SU-DHL-6 (cell line): ENCODE measurements at regions not wholly inside any gene's neighbourhood (a gene's known extent, or its start where the extent isn't known, plus 50 kb on each side); places are given as distances from the start of the nearest gene placed in this dataset.

Experiments used
- H2AFZ ChIP-seq: fragments of 200-600 bp; sonication (generic); 2 replicates; pipeline ENCODE4 v1.6.1; 2014; ENCODE audit warnings: low read depth, mild to moderate bottlenecking, moderate library complexity, mixed read lengths, antibody characterized with exemption, low read length; ENCODE audit not compliant: severe bottlenecking
- H3F3A ChIP-seq: fragments of 200-600 bp; shearing (Covaris generic); 2 replicates; pipeline ENCODE4 v1.6.0; 2016; ENCODE audit warnings: antibody characterized with exemption, mild to moderate bottlenecking; ENCODE audit not compliant: insufficient read depth
- H3K27ac ChIP-seq: fragments of 200-600 bp; sonication (generic); 2 replicates; pipeline ENCODE4 v1.5.1; 2016; ENCODE audit warnings: low read depth, mild to moderate bottlenecking, low read length, moderate library complexity, mixed read lengths
- H3K27me3 ChIP-seq: fragments of 200-600 bp; sonication (generic), shearing (Covaris generic); 2 replicates; pipeline ENCODE4 v1.6.0; 2014; ENCODE audit warnings: mild to moderate bottlenecking, low read length
- H3K36me3 ChIP-seq: fragments of 200-600 bp; sonication (generic); 2 replicates; pipeline ENCODE4 v1.6.1; 2014; ENCODE audit warnings: mild to moderate bottlenecking, low read length, mixed read lengths
- H3K4me2 ChIP-seq: fragments of 300-600, 200-600 bp; shearing (Covaris generic), sonication (generic); 2 replicates; pipeline ENCODE4 v1.6.0; 2014; ENCODE audit warnings: low read length, low read depth, mild to moderate bottlenecking; ENCODE audit not compliant: poor library complexity, severe bottlenecking
- H3K4me3 ChIP-seq: fragments of 200-600 bp; sonication (generic); 2 replicates; pipeline ENCODE4 v1.5.1; 2014; ENCODE audit warnings: antibody characterized with exemption, low read length, mild to moderate bottlenecking, mixed read lengths; ENCODE audit not compliant: insufficient read depth, poor library complexity, severe bottlenecking
- H3K79me2 ChIP-seq: fragments of 200-600 bp; sonication (generic); 2 replicates; pipeline ENCODE4 v1.6.1; 2014; ENCODE audit warnings: mild to moderate bottlenecking, low read length, moderate library complexity; ENCODE audit not compliant: insufficient read depth
- H3K9ac ChIP-seq: fragments of 200-600 bp; sonication (generic); 2 replicates; pipeline ENCODE4 v1.7.0; 2014; ENCODE audit warnings: mild to moderate bottlenecking, low read length
- H3K9me2 ChIP-seq: fragments of 200-600 bp; sonication (generic); replicated peaks from 2 replicates; pipeline ENCODE4 v1.6.1; 2014; ENCODE audit warnings: low read length; ENCODE audit not compliant: insufficient read depth
- H3K9me3 ChIP-seq: fragments of 200-600 bp; sonication (generic); 2 replicates; pipeline ENCODE4 v1.6.1; 2014; ENCODE audit warnings: low read length, mixed read lengths; ENCODE audit not compliant: insufficient read depth
- H4K20me1 ChIP-seq: fragments of 200-600 bp; sonication (generic); 2 replicates; pipeline ENCODE4 v1.6.1; 2014; ENCODE audit warnings: low read depth, mild to moderate bottlenecking, antibody characterized with exemption, low read length, moderate library complexity, mixed read lengths
- EZH2phosphoT487 ChIP-seq: fragments of 200-600 bp; sonication (generic), shearing (Covaris generic); conservative IDR thresholded peaks from 2 replicates; pipeline ENCODE4 v1.6.1; 2018; ENCODE audit warnings: mild to moderate bottlenecking, antibody characterized with exemption, low read length, moderate library complexity, mixed read lengths
- TF ChIP-seq, protein P1 (sequence below): fragments of 200-600 bp; sonication (generic); IDR thresholded peaks from one replicate; pipeline ENCODE4 v1.5.1; 2017; ENCODE audit warnings: antibody characterized with exemption, mild to moderate bottlenecking, low read length, moderate library complexity; ENCODE audit not compliant: insufficient read depth, poor library complexity, severe bottlenecking

DNA sequence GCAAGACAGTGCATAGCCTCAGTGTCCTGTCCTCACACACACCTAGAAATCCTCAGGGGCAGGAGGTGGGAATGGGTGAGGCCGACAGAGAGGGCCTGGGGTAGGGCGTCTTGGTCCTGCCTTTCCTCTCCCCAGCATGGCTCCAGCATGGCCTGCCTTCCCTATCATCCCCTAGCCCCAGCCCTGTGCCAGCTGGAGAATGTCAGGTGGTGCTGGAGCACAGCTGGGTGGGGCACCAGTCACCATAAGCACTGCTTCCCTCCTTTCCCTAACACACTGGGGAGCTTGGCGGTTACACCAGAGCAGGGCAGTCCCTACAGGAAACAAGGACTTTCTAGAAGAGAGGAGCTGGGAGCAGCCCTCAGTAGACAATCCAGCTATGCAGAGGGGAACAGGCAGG lies 236.8 kb downstream of the KLF13 start:
- Histone ChIP-seq H3K9me2 (no peaks in the 10 kb centered on the region), H2AFZ (no peak overlapping the region), H3K4me3 (no peak overlapping the region), H3K9ac (no peak overlapping the region), H3K9me3 (no peaks in the 10 kb centered on the region), H3K79me2 (no peaks in the 10 kb centered on the region), H3K27ac (no peak overlapping the region), H3F3A (no peaks in the 10 kb centered on the region), H4K20me1 (no peaks in the 10 kb centered on the region; the same call in 1 of the 2 replicates), H3K27me3 (no peaks in the 10 kb centered on the region), H3K36me3 (no peaks in the 10 kb centered on the region), H3K4me2 (no peak overlapping the region)
- TF ChIP-seq EZH2phosphoT487: no peak
- TF ChIP-seq, protein P1, sequence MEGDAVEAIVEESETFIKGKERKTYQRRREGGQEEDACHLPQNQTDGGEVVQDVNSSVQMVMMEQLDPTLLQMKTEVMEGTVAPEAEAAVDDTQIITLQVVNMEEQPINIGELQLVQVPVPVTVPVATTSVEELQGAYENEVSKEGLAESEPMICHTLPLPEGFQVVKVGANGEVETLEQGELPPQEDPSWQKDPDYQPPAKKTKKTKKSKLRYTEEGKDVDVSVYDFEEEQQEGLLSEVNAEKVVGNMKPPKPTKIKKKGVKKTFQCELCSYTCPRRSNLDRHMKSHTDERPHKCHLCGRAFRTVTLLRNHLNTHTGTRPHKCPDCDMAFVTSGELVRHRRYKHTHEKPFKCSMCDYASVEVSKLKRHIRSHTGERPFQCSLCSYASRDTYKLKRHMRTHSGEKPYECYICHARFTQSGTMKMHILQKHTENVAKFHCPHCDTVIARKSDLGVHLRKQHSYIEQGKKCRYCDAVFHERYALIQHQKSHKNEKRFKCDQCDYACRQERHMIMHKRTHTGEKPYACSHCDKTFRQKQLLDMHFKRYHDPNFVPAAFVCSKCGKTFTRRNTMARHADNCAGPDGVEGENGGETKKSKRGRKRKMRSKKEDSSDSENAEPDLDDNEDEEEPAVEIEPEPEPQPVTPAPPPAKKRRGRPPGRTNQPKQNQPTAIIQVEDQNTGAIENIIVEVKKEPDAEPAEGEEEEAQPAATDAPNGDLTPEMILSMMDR: no peak

DNA sequence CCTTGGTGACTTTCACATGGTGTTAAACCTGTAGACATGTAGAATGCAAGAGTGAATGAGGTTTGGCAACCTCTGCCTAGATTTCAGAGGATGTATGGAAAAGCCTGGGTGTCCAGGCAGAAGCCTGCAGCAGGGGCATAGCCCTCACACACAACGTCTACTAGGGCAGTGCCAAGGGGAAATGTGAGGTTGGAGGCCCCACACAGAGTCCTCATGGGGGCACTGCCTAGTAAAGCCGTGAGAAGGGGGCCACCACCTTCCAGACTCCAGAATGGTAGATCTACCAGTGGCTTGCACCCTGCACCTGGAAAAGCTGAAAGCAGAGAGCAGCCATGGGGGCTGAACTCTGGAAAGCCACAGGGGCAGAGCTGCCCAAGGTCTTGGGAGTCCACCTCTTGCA lies 241.2 kb downstream of the KLF13 start:
- Histone ChIP-seq H3K27ac (no peak overlapping the region), H3K27me3 (no peaks in the 10 kb centered on the region), H3F3A (no peaks in the 10 kb centered on the region), H2AFZ (no peak overlapping the region), H3K4me2 (no peak overlapping the region), H3K9me2 (no peaks in the 10 kb centered on the region), H3K36me3 (no peaks in the 10 kb centered on the region), H4K20me1 (no peaks in the 10 kb centered on the region; the same call in 1 of the 2 replicates), H3K9ac (no peak overlapping the region), H3K9me3 (no peaks in the 10 kb centered on the region), H3K79me2 (no peaks in the 10 kb centered on the region), H3K4me3 (no peak overlapping the region)
- TF ChIP-seq, protein P1: no peak
- no peak for TF ChIP-seq EZH2phosphoT487

DNA sequence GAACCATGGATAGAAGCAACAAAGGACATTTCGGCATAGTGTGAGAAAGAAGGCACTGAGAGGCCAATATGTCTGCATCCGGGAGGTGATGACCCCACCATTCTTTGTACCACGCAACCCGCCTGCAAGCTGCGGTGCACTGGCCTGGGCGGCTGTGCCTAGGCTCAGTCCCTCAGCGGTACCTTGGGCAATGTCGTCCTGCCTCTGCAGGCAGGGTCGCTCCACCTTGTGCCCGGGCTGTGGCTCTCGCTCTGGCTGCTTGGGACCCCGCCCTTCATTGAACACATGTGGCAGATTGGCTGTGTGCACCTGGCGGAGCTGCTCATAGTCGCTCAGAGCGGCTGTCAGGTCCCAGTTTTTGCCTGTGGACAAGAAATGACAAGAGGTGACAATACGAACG lies 243.2 kb downstream of the KLF13 start:
- Histone ChIP-seq H3K27me3 (no peaks in the 10 kb centered on the region), H3K9ac (no peak overlapping the region), H3K4me3 (no peak overlapping the region), H3K79me2 (no peaks in the 10 kb centered on the region), H2AFZ (no peak overlapping the region), H4K20me1 (no peaks in the 10 kb centered on the region; the same call in 1 of the 2 replicates), H3F3A (no peaks in the 10 kb centered on the region), H3K9me3 (no peaks in the 10 kb centered on the region), H3K9me2 (no peaks in the 10 kb centered on the region), H3K27ac (no peak overlapping the region), H3K4me2 (no peak overlapping the region), H3K36me3 (no peaks in the 10 kb centered on the region)
- TF ChIP-seq, protein P1: no peak
- no peak for TF ChIP-seq EZH2phosphoT487
